WTC11 (cell line): ENCODE measurements at regions not wholly inside any gene's neighbourhood (a gene's known extent, or its start where the extent isn't known, plus 50 kb on each side); places are given as distances from the start of the nearest gene placed in this dataset.

Experiments used
- ATAC-seq: fragments of 200-7000 bp; cut with Tn5 transposase; 2 replicates; pipeline ENCODE4 v1.10.0; 2021; ENCODE audit warnings: mild to moderate bottlenecking, moderate library complexity
- CTCF ChIA-PET: fragments of 300-600 bp; sonication (Branson Sonifier 250); formaldehyde crosslinking; loops from one replicate; lab custom pipeline; 2021; ENCODE audit warnings: antibody characterized with exemption; lab: Charles Lee
- POLR2A ChIA-PET: fragments of 350-600 bp; sonication (Branson Sonifier 250); formaldehyde crosslinking; loops from one replicate; lab custom pipeline; 2021; ENCODE audit warnings: antibody characterized with exemption; lab: Charles Lee
- DNase-seq: peaks from one replicate; pipeline ENCODE4 v3.0.0; 2021; ENCODE audit warnings: low spot score
- H3K27ac Mint-ChIP-seq: 2 replicates; pipeline ENCODE4 v1.8.0; 2021; ENCODE audit warnings: mixed read lengths
- H3K27me3 Mint-ChIP-seq: 2 replicates; pipeline ENCODE4 v1.8.0; 2021; ENCODE audit warnings: low read depth, mild to moderate bottlenecking, moderate library complexity, mixed read lengths
- H3K36me3 Mint-ChIP-seq: 2 replicates; pipeline ENCODE4 v1.8.0; 2021; ENCODE audit warnings: mixed read lengths
- H3K4me1 Mint-ChIP-seq: 2 replicates; pipeline ENCODE4 v1.8.0; 2022; ENCODE audit warnings: mixed read lengths
- H3K4me3 Mint-ChIP-seq: 2 replicates; pipeline ENCODE4 v1.8.0; 2021; ENCODE audit warnings: mild to moderate bottlenecking, moderate library complexity, mixed read lengths
- H3K9me3 Mint-ChIP-seq: 2 replicates; pipeline ENCODE4 v1.8.0; 2021; ENCODE audit warnings: mixed read lengths
- AFF4 ChIP-seq: sonication (generic); formaldehyde crosslinking; IDR thresholded peaks from 2 replicates; pipeline ENCODE4 v1.8.1; 2023; ENCODE audit warnings: mild to moderate bottlenecking, missing genetic modification reagents, borderline replicate concordance
- ATF1 ChIP-seq: sonication (generic); formaldehyde crosslinking; IDR thresholded peaks from 2 replicates; pipeline ENCODE4 v1.8.1; 2023; ENCODE audit warnings: mild to moderate bottlenecking, moderate library complexity, missing genetic modification reagents
- ATF3 ChIP-seq: sonication (generic); formaldehyde crosslinking; conservative IDR thresholded peaks from 2 replicates; pipeline ENCODE4 v1.8.1; 2022; ENCODE audit warnings: mild to moderate bottlenecking, missing genetic modification reagents
- E2F4 ChIP-seq: sonication (generic); formaldehyde crosslinking; IDR thresholded peaks from 2 replicates; pipeline ENCODE4 v1.8.1; 2022; ENCODE audit warnings: low read depth, mild to moderate bottlenecking, moderate library complexity, missing genetic modification reagents, borderline replicate concordance
- EMX1 ChIP-seq: fragments of 250-450 bp; sonication (Bioruptor Pico); IDR thresholded peaks from 2 replicates; pipeline ENCODE4 v1.8.0; 2021; ENCODE audit warnings: mild to moderate bottlenecking
- ERG ChIP-seq: fragments of 250-450 bp; sonication (Bioruptor Pico); IDR thresholded peaks from 2 replicates; pipeline ENCODE4 v1.8.0; 2021; ENCODE audit warnings: mild to moderate bottlenecking
- MAX ChIP-seq: sonication (generic); formaldehyde crosslinking; IDR thresholded peaks from 2 replicates; pipeline ENCODE4 v1.8.0; 2022; ENCODE audit warnings: mild to moderate bottlenecking, missing genetic modification reagents
- MYBL2 ChIP-seq: sonication (generic); formaldehyde crosslinking; IDR thresholded peaks from 2 replicates; pipeline ENCODE4 v1.8.1; 2023; ENCODE audit warnings: mild to moderate bottlenecking, moderate library complexity, missing genetic modification reagents
- NFYB ChIP-seq: sonication (generic); formaldehyde crosslinking; conservative IDR thresholded peaks from 2 replicates; pipeline ENCODE4 v1.8.0; 2022; ENCODE audit warnings: low read depth, missing genetic modification reagents
- NR2C2 ChIP-seq: sonication (generic); formaldehyde crosslinking; IDR thresholded peaks from 2 replicates; pipeline ENCODE4 v1.8.0; 2022; ENCODE audit warnings: mild to moderate bottlenecking, missing genetic modification reagents
- OVOL2 ChIP-seq: fragments of 250-450 bp; sonication (Bioruptor Pico); IDR thresholded peaks from 2 replicates; pipeline ENCODE4 v1.9.0; 2021; ENCODE audit warnings: mild to moderate bottlenecking, borderline replicate concordance
- RORB ChIP-seq: fragments of 250-450 bp; sonication (Bioruptor Pico); IDR thresholded peaks from 2 replicates; pipeline ENCODE4 v1.9.0; 2021; ENCODE audit warnings: mild to moderate bottlenecking
- SMAD3 ChIP-seq: sonication (generic); formaldehyde crosslinking; IDR thresholded peaks from 2 replicates; pipeline ENCODE4 v1.8.0; 2022; ENCODE audit warnings: missing genetic modification reagents, mild to moderate bottlenecking, borderline replicate concordance
- SMAD4 ChIP-seq: sonication (generic); formaldehyde crosslinking; IDR thresholded peaks from 2 replicates; pipeline ENCODE4 v1.8.0; 2022; ENCODE audit warnings: mild to moderate bottlenecking, missing genetic modification reagents
- TEAD1 ChIP-seq: sonication (generic); formaldehyde crosslinking; IDR thresholded peaks from 2 replicates; pipeline ENCODE4 v1.8.0; 2022; ENCODE audit warnings: mild to moderate bottlenecking, missing genetic modification reagents
- ZBTB43 ChIP-seq: sonication (generic); formaldehyde crosslinking; IDR thresholded peaks from 2 replicates; pipeline ENCODE4 v1.8.1; 2023; ENCODE audit warnings: mild to moderate bottlenecking, missing genetic modification reagents
- ZNF219 ChIP-seq: sonication (generic); formaldehyde crosslinking; IDR thresholded peaks from 2 replicates; pipeline ENCODE4 v1.8.0; 2023; ENCODE audit warnings: missing genetic modification reagents, mild to moderate bottlenecking, borderline replicate concordance
- ZNF263 ChIP-seq: sonication (generic); formaldehyde crosslinking; IDR thresholded peaks from 2 replicates; pipeline ENCODE4 v1.8.1; 2022; ENCODE audit warnings: low read depth, mild to moderate bottlenecking, moderate library complexity, missing genetic modification reagents
- ZNF317 ChIP-seq: sonication (generic); formaldehyde crosslinking; IDR thresholded peaks from 2 replicates; pipeline ENCODE4 v1.8.1; 2023; ENCODE audit warnings: low read depth, mild to moderate bottlenecking, moderate library complexity, missing genetic modification reagents, borderline replicate concordance
- ZNF396 ChIP-seq: fragments of 250-450 bp; sonication (Bioruptor Pico); IDR thresholded peaks from 2 replicates; pipeline ENCODE4 v1.8.0; 2021; ENCODE audit warnings: mild to moderate bottlenecking, moderate library complexity, borderline replicate concordance
- ZNF425 ChIP-seq: fragments of 250-450 bp; sonication (Bioruptor Pico); conservative IDR thresholded peaks from 2 replicates; pipeline ENCODE4 v1.9.0; 2021; ENCODE audit warnings: mild to moderate bottlenecking

GRCh38 chr4:13980317-13981310 lies 353.1 kb upstream of the BOD1L1 start:
- no peak for ATAC-seq
- Mint-ChIP-seq H3K36me3 (0 out of 2 replicates have a peak, but pooled peaks cover 4% of the 10 kb centered on the region), H3K27me3 (no peaks in the 10 kb centered on the region; the same call in 1 of the 2 replicates), H3K27ac (no peak overlapping the region), H3K4me1 (peaks cover 5% of the 10 kb centered on the region), H3K4me3 (no peak overlapping the region), H3K9me3 (peaks cover 32% of the 10 kb centered on the region)
- no peak for TF ChIP-seq SMAD3
- TF ChIP-seq TEAD1 (CRISPR knock-in tag), result no peak
- TF ChIP-seq ZNF396 (CRISPR knock-in tag), result no peak
- no peak for TF ChIP-seq ZBTB43
- TF ChIP-seq SMAD4 (CRISPR knock-in tag), result no peak
- no peak for TF ChIP-seq ZNF263 (CRISPR knock-in tag)
- TF ChIP-seq NR2C2 (CRISPR knock-in tag), result no peak
- no peak for DNase-seq
- ChIA-PET CTCF (no interaction called here), POLR2A (no interaction called here)

GRCh38 chr4:13981499-13981898 lies 354.0 kb upstream of the BOD1L1 start:
- POLR2A ChIA-PET, result no interaction called here
- Mint-ChIP-seq H3K36me3 (no peaks in the 10 kb centered on the region), H3K4me3 (no peak overlapping the region), H3K4me1 (peaks cover 5% of the 10 kb centered on the region), H3K27me3 (no peaks in the 10 kb centered on the region; the same call in 1 of the 2 replicates), H3K9me3 (peaks cover 26% of the 10 kb centered on the region), H3K27ac (no peak overlapping the region)
- TF ChIP-seq MAX (CRISPR knock-in tag) (no peak), MYBL2 (CRISPR knock-in tag) (no peak), ATF1 (CRISPR knock-in tag) (no peak), ZNF219 (CRISPR knock-in tag) (no peak)
- CTCF ChIA-PET, result no interaction called here
- DNase-seq (no peak), ATAC-seq (no peak)

GRCh38 chr4:13982010-13982409 lies 354.5 kb upstream of the BOD1L1 start:
- H3K27me3 Mint-ChIP-seq, result no peaks in the 10 kb centered on the region; the same call in 1 of the 2 replicates
- peaks cover 5% of the 10 kb centered on the region for H3K4me1 Mint-ChIP-seq
- H3K27ac Mint-ChIP-seq, result no peak overlapping the region
- ChIA-PET CTCF (no interaction called here), POLR2A (no interaction called here)
- H3K36me3 Mint-ChIP-seq, result no peaks in the 10 kb centered on the region
- peaks cover 23% of the 10 kb centered on the region for H3K9me3 Mint-ChIP-seq
- DNase-seq (no peak), ATAC-seq (no peak)
- no peak overlapping the region for H3K4me3 Mint-ChIP-seq
- TF ChIP-seq NFYB (CRISPR knock-in tag) (no peak), OVOL2 (CRISPR knock-in tag) (no peak), AFF4 (CRISPR knock-in tag) (no peak), ERG (CRISPR knock-in tag) (no peak), ATF3 (CRISPR knock-in tag) (no peak), EMX1 (no peak), E2F4 (no peak), ZNF317 (CRISPR knock-in tag) (no peak), RORB (CRISPR knock-in tag) (no peak), ZNF425 (CRISPR knock-in tag) (no peak)
